GM18508 (cell line): ENCODE measurements at regions not wholly inside any gene's neighbourhood (a gene's known extent, or its start where the extent isn't known, plus 50 kb on each side); places are given as distances from the start of the nearest gene placed in this dataset.

Experiments used
- ATAC-seq: cut with Tn5 transposase; IDR thresholded peaks from one replicate; pipeline ENCODE4 v1.9.1; 2021; ENCODE audit warnings: moderate number of reproducible peaks; ENCODE audit not compliant: insufficient read depth, unreplicated experiment

DNA sequence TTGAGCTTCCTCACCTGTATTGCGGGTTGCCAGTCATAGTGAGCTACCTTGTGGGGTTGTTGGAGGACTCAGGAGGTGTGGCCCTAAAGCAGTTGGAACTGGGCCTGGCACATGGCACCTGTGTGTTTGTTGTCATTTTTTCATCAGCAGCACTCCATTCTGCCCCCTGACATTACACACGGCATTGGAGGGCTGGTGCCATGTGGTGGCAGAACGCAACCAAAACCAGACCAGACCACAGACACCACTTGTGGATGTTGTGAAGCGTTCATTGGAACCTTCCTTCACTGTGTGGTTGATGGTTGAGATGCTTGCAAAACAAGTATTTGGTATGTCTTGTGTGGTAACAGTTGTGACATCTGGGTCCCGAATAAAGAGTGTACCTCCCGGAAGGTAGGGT is 113.2 kb upstream of the ERCC6L2 start:
- no peak for ATAC-seq

DNA sequence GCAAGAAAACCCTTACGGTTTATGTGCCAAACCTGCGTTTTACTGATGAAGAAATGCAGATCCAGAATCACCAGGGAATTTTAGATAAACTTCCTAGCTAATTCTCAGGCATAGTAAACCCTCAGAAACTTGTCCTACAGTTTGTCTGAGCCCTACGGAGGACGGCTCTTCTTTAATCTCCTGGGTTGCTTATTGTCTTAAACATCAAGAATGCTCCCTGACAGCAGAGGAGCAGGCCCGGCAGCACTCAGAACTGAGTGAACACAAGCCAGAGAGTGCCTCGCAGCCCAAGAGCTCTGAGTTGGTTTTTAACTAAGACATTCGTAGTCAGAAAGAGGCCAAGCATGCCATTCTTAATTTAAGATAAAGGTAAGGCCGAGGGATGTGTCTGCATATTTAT is 114.7 kb upstream of the ERCC6L2 start:
- no peak for ATAC-seq

DNA sequence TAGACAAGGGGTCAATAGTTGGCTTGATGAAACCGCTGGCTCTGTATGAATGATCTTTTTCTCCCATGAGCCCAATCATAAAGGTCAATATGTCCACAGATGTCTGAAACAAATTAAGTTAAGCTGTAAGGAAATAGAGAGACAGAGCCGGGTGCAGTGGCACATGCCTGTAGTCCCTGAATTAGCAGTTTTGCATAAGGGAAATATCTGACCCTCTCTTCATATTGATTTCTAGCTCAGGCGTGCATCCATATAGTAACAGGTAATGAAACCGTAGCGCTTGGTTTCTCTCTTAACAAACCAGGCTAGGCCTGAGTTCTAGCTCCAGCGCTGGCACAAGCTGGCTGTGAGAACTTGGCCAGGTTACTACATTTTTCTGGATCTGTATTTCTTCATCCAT is 118.1 kb upstream of the ERCC6L2 start:
- no peak for ATAC-seq

DNA sequence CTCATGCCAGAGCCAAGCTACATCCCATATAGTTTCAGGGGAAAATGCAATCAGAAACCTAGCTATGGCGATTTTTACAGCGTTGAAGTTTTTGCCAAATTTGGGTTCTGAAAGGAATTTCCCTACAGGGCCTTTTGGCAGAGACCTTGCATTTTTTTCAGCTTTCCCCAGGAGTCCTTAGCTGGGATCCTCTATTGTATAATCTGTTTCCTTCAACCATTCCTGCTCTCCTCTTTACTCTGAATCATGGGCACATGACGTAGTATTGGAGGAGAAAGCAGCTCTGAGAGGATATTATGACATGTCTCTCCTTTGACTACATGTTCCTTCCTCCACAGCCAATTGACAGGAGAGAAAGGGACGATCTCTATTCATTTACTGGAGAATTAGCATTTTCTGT is 118.5 kb upstream of the ERCC6L2 start:
- ATAC-seq = no peak

DNA sequence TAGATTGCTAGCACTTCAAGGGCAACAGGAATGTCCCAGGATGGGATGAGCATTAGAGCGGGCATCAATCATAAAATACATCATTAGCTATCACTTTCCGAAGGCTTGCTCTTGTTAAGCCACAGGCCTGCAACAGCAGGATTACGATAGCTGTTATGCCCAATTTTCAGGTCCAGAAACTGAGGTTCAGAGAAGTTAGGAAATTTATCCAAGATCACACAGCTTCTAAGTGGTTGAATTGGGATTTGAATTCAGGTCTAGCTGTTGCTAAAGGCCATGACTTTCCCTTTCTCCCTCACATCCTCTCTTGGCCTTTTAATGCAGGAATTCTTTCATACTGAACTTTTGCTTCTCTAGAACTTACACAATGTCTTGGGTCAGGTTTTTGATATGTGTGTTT is 119.4 kb upstream of the ERCC6L2 start:
- no peak for ATAC-seq

DNA sequence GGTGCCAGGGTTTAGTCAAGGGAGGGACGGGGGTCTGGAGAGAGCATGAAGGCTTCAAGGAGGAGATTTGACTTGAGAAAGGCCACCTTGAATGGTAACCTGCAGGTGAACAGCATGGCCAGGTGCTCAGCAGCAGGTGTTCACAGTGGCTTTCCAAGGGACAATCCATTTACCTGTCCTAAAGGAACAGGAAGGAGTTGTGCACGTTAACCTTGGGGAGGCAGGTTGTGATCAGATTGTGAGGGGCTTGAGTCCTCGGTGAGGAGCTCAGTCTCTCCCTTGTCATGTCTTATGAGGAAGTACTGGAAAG is 120.1 kb upstream of the ERCC6L2 start:
- ATAC-seq = no peak

DNA sequence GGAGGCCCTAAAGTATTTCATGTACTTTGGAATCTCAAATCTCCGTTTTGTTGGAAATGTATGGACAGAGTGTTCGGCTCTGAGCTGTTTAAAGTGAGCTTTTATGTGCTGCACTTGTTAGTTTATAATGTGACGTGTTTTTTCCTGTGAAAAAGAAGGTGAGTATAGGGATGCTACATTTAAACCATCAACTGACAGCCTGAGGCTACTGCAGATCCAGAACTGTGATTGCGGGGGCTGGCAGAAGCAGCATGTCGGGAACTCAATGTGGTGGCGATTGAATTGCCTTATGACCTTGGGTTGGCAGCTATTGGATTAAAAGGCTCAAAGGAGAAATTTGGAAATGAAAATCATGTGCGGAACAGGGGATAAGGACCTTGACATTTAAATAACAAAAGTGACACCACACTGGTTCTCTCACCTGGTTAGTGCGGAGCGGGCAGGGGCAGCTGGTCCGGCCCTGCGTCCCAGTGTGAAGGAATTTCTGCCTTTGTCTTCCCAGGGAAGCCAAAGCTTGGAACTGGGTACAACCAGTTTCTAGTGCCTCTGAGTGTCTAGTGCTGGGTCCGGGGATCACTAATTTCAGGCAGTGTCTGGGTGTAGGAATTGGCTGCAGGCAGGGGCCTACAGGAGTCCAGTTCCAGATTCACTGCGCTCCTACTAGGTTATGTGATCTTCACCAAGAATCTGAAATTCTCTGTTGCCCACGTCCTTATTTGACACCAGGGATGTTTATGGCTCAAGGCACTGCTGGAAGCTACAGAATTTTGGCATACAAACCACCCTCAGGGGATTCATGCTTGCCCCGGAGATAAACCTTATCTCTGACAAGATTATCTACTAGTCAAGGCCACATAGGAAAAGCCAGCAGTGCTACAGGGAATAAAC is 120.7 kb upstream of the ERCC6L2 start:
- ATAC-seq = no peak

DNA sequence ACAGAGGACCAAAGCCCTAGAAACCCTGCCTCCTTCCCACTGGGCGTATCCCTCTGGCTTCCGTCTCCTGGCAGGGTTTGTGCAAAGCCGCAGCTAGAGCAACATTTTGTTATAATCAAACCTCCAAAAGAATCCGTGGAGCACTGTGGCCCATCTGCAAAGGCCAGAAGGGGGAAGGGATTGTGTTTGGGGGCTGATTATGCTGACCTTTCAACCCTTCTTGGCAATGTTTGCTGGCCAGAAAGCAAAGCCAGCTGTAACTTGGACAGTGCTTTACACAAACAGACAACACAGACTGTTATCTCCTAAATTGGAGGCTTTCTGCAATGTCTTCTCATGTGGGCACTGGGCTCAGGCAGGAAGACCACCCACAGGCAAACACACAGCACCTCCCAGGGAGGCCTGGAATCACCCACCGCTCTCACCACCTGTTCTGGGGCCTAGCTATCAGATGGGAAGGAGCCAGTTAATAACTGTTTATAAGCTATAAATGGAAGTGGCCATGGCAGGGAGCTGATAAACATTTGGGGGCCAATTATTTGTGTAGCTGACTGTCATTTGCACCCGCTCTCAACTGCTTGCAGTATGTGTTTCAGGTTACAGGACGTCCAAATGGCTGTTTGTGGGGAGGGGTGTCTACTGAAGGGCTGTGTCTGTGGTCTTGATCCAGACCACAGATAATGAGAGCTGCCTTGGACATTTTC is 121.6 kb upstream of the ERCC6L2 start:
- no peak for ATAC-seq

DNA sequence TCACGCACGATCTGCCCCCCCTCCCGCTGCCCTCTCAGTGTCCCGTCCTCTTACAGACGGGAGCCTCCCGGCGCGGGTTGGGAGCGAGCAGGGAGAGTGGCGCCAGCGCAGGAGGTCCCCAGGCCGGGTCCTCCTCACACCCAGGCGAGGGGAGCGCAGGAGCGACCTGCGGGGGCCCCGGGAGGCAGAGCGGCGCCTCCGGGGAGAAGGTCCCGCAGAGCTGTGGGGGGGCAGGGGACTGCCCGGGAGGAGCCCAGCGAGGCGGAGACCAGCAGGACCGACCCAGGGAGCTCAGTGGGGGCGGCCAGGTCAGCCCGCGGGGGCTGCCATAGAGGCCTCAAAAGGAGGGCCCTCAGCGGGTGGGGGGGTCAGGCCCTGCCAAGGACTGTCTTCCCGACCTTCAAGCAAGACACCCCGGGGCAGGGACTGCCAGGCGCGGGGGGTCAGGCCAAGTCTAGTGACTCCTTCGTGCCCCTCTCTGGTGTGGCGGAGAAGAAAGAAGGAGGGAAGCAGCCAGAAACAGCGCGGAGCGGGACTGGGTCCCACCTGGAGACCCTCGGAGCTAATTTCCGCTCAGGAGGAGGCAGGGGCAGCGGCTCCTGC is 123.3 kb upstream of the ERCC6L2 start:
- ATAC-seq = no peak

DNA sequence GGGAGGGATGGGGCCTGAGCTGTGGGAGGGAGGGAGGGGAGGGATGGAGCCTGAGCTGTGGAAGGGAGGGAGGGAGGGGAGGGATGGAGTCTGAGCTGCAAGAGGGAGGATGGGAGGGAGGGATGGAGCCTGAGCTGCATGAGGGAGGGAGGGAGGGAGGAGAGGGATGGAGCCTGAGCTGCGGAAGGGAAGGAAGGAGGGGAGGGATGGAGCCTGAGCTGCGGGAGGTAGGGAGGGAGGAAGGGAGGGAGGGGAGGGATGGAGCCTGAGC is 124.0 kb upstream of the ERCC6L2 start:
- ATAC-seq = no peak

DNA sequence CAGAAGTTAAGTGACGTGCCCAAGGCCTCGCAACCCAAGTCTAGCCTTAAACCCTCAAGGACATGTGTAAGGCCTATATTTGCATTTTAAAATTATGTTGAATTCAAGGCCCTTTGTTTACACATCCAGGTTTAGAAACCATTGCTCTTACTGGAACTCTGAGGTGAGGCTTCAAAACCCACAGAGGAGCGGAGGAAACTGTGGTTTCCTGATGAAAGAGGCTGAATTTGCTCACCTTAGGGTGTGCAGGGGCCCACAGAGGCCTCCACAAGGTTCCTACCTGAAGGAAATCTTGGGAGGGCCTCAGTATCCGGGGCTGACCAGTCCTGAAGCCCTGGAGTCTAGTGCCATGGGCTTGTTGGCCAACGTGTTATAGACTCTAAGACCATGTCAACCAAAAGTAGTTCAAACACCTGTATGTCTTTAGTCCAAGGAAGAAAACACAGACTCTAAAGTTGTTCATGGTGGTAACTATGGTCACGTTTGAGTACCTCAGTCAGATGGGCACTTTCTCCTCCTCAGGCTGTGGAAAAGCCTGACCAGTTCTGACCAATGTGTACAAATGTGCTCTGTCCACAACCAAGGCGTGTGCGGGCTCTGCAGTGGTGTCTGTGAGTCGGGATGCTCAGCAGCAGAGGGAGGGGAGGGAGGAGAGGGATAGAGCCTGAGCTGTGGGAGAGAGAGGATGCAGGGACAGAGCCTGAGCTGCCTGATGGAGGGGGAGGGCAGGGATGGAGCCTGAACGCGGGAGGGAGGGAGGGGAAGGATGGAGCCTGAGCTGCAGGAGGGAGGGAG is 124.6 kb upstream of the ERCC6L2 start:
- ATAC-seq = no peak

DNA sequence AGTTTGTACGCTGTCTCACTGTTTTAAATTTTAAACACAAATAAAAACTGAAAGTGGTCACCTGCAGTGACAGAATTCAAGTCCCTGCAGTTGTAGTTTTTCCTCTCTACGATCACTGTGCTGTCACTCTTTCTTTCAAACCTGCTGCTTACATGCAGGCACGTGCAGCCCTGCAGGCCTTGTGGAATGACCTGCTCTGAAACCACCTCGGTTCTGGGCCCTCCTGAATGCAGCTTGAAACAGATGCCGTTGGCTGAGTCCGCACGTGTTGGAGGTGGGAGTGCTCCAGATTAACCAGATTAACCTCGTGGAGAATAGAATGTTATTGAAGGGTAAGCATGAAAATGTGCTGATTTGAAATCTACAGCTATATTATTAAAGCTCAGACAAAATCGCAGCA is 126.0 kb upstream of the ERCC6L2 start:
- no peak for ATAC-seq

DNA sequence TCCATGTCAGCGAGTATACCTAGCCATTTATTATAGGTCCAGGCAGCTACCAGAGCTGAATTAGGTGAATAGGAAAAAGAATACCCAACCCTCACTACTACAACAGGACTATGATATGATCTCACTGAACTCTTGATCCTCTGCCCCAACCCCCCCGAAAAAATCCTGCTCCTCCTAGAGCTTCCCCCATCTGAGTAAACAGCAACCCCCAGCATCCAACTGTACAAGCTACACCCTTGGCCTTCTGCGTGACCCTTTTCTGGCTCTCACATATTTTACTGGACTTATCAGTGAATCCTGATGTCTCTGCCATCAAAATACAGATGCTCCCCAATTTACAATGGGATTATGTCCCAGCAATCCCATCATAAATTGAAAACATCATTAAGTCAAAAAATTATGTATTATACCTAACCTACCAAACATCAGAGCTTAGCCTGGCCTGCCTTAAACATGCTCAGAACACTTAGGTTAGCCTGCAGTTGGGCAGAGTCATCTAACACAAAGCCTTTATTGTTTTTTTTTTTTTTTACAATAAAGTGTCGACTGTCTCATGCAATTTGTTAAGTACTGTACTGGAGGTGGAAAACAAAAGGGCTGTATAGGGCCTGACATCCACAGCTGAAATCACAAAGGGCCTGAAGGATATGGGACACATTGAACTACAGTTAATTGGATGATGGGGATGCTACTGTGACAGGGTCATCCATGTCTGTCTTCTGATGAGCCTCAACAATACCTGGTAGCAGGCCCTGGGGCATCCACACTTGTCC is 128.9 kb upstream of the ERCC6L2 start:
- ATAC-seq = no peak

DNA sequence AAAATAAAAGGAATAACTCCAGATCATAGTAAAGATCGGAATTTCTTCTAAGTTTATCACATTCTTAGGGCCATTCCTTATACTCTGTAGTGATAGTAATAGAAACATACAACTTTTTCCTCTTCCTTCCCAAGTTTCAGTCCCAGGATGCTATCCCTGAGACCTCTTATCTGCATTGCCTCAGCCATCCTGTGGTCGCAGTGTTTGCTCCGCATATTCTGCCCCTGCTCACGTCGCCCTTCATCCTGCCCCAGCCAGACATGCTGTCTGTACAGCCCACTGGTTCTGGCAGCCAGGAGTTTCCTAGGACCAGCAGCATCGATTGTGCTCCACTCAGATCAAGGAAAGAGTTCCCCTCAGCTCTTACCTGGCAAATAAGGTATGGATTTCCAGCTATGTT is 132.7 kb upstream of the ERCC6L2 start:
- ATAC-seq = no peak

DNA sequence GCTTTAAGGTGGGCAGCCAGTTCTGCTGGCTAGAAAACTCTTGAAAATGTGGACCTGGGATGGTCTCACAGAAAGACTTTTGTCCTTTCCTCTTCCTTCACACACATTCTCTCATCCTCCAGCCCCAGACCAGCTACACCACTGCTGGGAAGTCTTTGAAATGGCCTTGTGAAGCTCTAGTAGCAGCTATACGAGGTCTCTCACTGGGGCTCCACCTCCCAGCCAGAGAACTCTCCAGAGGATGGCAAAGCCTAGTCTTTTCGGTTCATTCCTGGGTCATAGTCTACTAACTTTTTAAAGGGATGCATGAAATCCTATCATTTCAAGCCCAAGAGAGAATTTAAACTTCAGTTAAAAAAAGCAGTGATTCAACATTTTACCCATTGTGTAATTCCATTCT is 133.9 kb upstream of the ERCC6L2 start:
- no peak for ATAC-seq

DNA sequence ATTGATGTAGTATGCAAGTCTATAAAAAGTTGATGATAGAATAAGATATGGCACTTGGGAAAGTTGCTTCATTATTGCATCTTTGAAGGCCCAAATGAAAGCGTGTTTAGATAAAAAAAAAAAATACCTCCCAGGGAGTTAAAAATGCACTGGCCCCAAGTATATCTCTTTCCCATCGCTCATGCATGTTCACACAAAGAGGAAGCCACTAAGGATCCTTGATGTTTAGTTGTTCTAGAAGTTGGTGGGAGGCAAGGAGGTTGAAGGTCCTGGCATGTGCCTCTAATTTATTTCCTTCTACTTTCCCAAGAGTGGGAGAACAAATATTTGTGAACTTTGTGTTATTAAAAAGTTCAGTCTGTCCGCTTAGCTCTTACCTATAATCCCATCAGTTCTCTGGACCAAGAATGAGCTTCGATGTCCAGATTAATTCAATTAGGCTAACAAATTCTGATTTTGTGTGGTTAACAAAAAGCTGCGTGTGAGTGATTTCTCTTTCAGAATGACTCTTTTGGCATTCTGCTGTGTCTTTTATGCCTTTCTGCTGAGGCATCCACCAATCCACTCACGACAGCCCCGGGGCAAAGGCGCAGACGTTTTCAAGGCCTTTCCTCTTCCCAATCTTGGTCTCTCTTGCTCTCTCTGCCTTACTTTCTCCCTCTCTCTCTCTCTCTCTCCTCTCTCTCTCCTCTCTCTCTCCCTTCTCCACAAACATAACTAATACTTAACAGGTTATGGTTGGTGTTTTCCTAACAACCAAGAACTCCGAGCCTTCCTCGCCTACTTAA is 135.1 kb upstream of the ERCC6L2 start:
- no peak for ATAC-seq

DNA sequence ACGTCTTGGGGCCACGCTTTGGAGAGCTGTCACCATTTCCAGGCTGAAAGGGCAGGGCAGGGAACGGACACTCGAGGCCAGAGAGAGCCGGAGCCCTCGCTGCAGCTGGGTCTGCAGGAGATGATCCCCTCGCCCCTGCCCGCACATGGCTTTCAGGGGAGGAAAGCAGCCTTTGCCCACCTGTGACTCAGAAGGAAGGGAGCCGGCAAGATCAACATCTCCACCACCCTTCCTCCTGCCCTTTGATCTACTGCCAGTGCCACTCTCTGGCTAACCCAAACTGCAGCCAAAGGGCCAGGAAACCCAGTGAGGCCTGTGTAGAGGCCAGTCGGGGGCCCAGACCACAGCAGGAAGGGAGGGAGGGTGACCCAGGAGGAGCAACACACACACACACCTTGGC is 137.1 kb upstream of the ERCC6L2 start:
- no peak for ATAC-seq

DNA sequence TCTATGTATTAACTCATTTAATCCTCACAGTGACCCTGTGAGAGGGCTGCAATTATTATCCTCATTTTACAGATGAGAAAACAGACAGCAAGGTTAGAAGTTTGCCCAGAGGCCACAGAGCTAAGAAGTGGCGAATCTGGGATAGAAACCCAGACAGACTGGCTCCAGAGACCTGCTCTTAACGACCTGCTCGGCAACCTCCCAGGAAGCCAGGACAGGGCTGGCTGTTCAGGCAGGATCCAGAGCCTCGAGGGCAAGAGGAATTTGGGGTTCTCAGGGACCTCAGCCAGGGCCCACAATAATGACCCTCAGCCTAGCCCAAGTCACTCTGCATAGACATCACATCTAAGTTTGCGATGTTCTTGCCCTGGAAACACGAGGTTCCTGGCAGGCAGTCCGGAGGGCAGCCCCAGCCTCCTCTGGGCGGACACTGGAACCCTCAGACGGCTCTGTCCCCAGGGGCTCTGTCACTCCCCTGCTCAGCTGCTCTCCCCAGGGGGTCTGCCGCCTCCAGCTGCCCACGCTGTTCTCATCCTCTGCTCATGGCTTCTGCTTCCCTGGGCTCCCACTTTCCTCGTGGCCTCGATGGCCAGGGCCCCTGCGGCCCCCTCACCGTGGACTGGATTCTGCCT is 138.5 kb upstream of the ERCC6L2 start:
- ATAC-seq = no peak

DNA sequence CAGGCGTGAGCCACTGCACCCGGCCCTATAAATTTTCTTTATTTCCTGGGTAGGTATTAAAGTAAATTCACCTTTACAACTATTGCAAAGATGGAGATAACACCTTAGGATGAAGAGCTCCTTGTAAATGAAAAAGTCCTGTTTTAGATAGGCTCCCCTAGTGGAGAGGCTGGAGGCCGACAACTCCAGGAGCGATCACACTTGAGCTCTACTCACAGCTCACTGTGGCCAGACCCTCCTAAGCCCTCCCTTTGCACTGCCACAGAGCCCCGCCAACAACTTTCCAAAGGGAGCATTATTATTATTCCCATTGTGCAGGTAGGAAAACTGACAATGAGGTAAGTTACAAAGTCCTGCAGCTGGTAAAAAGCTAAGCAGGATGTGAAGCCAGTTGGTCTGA is 139.1 kb upstream of the ERCC6L2 start:
- no peak for ATAC-seq
